HepG2 (cell line): ENCODE measurements at regions not wholly inside any gene's neighbourhood (a gene's known extent, or its start where the extent isn't known, plus 50 kb on each side); places are given as distances from the start of the nearest gene placed in this dataset.

Source experiments
- ATAC-seq: fragments of 200-7000 bp; cut with Tn5 transposase; 3 replicates; pipeline ENCODE4 v1.9.1; 2020; ENCODE audit warnings: mild to moderate bottlenecking, moderate library complexity
- BruUV-seq: library from RNA; stranded (reverse); fragments of 400-500 nt; replicated peaks from 2 replicates; lab custom pipeline; 2021; lab: Mats Ljungman, UMichigan
- CTCF ChIA-PET: fragments of 300-600 bp; formaldehyde crosslinking; extraction: SDS; loops from one replicate; lab custom pipeline; 2021; ENCODE audit warnings: low total read pairs, inconsistent platforms, low intra/inter-chr PET ratio; lab: Yijun Ruan, JAX
- POLR2A ChIA-PET: fragments of 350-600 bp; sonication (Branson Sonifier 250); formaldehyde crosslinking; loops from one replicate; lab custom pipeline; 2020; ENCODE audit warnings: antibody characterized with exemption, inconsistent platforms; lab: Yijun Ruan, JAX
- DNase-seq: peaks from one replicate; pipeline ENCODE4 v3.0.0-alpha.2; 2015; ENCODE audit warnings: low spot score
- FAIRE-seq: peaks from 3 replicates; lab custom pipeline; 2011; peaks lifted over from hg19 to GRCh38; lab: Jason Lieb, UNC
- H2AFZ ChIP-seq: one replicate; pipeline ENCODE4 v1.6.1; 2011; ENCODE audit warnings: low read length, inconsistent platforms
- H3K27ac ChIP-seq: fragments of 300-600 bp; 3 replicates; pipeline ENCODE4 v1.8.0; 2011; ENCODE audit warnings: mixed run types, mild to moderate bottlenecking, mixed read lengths, low read length, inconsistent platforms; ENCODE audit not compliant: insufficient read depth; ENCODE audit errors: extremely low read length
- H3K27me3 ChIP-seq, 2 experiments: fragments of 200-600 bp in 1 of 2; 2 replicates in 1 of 2; 3 replicates in 1 of 2; pipeline versions ENCODE4 v1.6.0 to v1.8.0; 2011; ENCODE audit warnings: low read length in 2 of 2, mild to moderate bottlenecking in 2 of 2, moderate library complexity in 2 of 2, inconsistent platforms in 1 of 2; ENCODE audit not compliant: insufficient read depth in 2 of 2, control insufficient read depth in 1 of 2
- H3K36me3 ChIP-seq, 2 experiments: fragments of 200-600 bp in 1 of 2; replicated peaks in 1 of 2; 2 replicates in 1 of 2; 3 replicates in 1 of 2; pipeline versions ENCODE4 v1.5.1 to v1.8.0; 2011; ENCODE audit warnings: low read length in 2 of 2, inconsistent platforms in 1 of 2; ENCODE audit not compliant: insufficient read depth in 2 of 2, control insufficient read depth in 1 of 2
- H3K4me1 ChIP-seq: 2 replicates; pipeline ENCODE4 v1.5.1; 2012; ENCODE audit warnings: low read length, inconsistent platforms; ENCODE audit not compliant: insufficient read depth
- H3K4me2 ChIP-seq: 2 replicates; pipeline ENCODE4 v1.6.0; 2011; ENCODE audit warnings: low read depth, low read length, inconsistent platforms
- H3K4me3 ChIP-seq, 3 experiments: fragments of 200-600 bp in 1 of 3; sonication (generic), shearing (Covaris generic) in 1 of 3; replicated peaks in 1 of 3; 2 replicates each; pipeline ENCODE4 v1.5.1; 2011 to 2016; ENCODE audit warnings: low read length in 3 of 3, inconsistent platforms in 2 of 3, low read depth in 2 of 3, mild to moderate bottlenecking in 2 of 3, control low read depth in 1 of 3, mixed read lengths in 1 of 3; ENCODE audit not compliant: insufficient read depth in 1 of 3
- H3K79me2 ChIP-seq: one replicate; pipeline ENCODE4 v1.6.1; 2011; ENCODE audit warnings: low read length, inconsistent platforms; ENCODE audit not compliant: insufficient read depth
- H3K9ac ChIP-seq: 2 replicates; pipeline ENCODE4 v1.6.0; 2011; ENCODE audit warnings: mild to moderate bottlenecking, low read depth, low read length, inconsistent platforms; ENCODE audit not compliant: insufficient read depth
- H3K9me3 ChIP-seq: 2 replicates; pipeline ENCODE4 v1.5.1; 2012; ENCODE audit warnings: mild to moderate bottlenecking, low read length
- H4K20me1 ChIP-seq: 2 replicates; pipeline ENCODE4 v1.6.0; 2011; ENCODE audit warnings: inconsistent platforms, mild to moderate bottlenecking, low read length, moderate library complexity; ENCODE audit not compliant: insufficient read depth
- BCL6 ChIP-seq: IDR thresholded peaks from 2 replicates; pipeline ENCODE4 v1.6.1; 2016; ENCODE audit warnings: missing genetic modification reagents, missing compliant biosample characterization
- FLYWCH1 ChIP-seq: sonication (generic); formaldehyde crosslinking; IDR thresholded peaks from 2 replicates; pipeline ENCODE4 v1.8.1; 2023; ENCODE audit warnings: mild to moderate bottlenecking, missing genetic modification reagents
- GATA4 ChIP-seq: sonication (generic); IDR thresholded peaks from 2 replicates; pipeline ENCODE4 v1.6.1; 2016; ENCODE audit warnings: antibody characterized with exemption, low read depth, borderline replicate concordance
- HNRNPUL1 ChIP-seq: fragments of 200-400 bp; formaldehyde crosslinking; IDR thresholded peaks from 2 replicates; pipeline ENCODE4 v1.6.1; 2017; ENCODE audit warnings: low read depth, mild to moderate bottlenecking, low read length, moderate library complexity
- MBD4 ChIP-seq: IDR thresholded peaks from 2 replicates; pipeline ENCODE4 v1.6.1; 2012; ENCODE audit warnings: low read length, inconsistent platforms, borderline replicate concordance
- MIER3 ChIP-seq: IDR thresholded peaks from 2 replicates; pipeline ENCODE4 v1.6.1; 2016; ENCODE audit warnings: missing compliant biosample characterization, borderline replicate concordance
- RFX3 ChIP-seq: IDR thresholded peaks from 2 replicates; pipeline ENCODE4 v1.6.1; 2016; ENCODE audit warnings: missing biosample characterization, missing genetic modification reagents
- SALL1 ChIP-seq: sonication (generic); formaldehyde crosslinking; IDR thresholded peaks from 2 replicates; pipeline ENCODE4 v1.8.0; 2022; ENCODE audit warnings: mild to moderate bottlenecking, missing genetic modification reagents
- SIN3A ChIP-seq: IDR thresholded peaks from 2 replicates; pipeline ENCODE4 v1.6.1; 2011; ENCODE audit warnings: low read depth, mild to moderate bottlenecking, control low read depth, low read length, borderline replicate concordance
- SNAPC2 ChIP-seq: sonication (generic); formaldehyde crosslinking; IDR thresholded peaks from 2 replicates; pipeline ENCODE4 v1.8.1; 2022; ENCODE audit warnings: mild to moderate bottlenecking, missing genetic modification reagents
- SP2 ChIP-seq: sonication (generic); formaldehyde crosslinking; IDR thresholded peaks from 2 replicates; pipeline ENCODE4 v1.5.1; 2020; ENCODE audit warnings: mild to moderate bottlenecking, missing genetic modification reagents
- YEATS4 ChIP-seq: sonication (generic); formaldehyde crosslinking; IDR thresholded peaks from 2 replicates; pipeline ENCODE4 v1.4.0; 2020; ENCODE audit warnings: missing genetic modification reagents, borderline replicate concordance
- ZC3H4 ChIP-seq: sonication (generic); formaldehyde crosslinking; IDR thresholded peaks from 2 replicates; pipeline ENCODE4 v1.4.0; 2020; ENCODE audit warnings: missing genetic modification reagents, borderline replicate concordance
- ZKSCAN5 ChIP-seq: sonication (generic); formaldehyde crosslinking; IDR thresholded peaks from 2 replicates; pipeline ENCODE4 v1.5.1; 2020; ENCODE audit warnings: mild to moderate bottlenecking, missing genetic modification reagents
- ZSCAN22 ChIP-seq: sonication (generic); formaldehyde crosslinking; IDR thresholded peaks from 2 replicates; pipeline ENCODE4 v1.4.0; 2020; ENCODE audit warnings: mild to moderate bottlenecking, missing genetic modification reagents
- WGBS: methylation state at CpG from one replicate; pipeline ENCODE4 v1.1.6; 2017; ENCODE audit warnings: low lambda C conversion rate; 5-methylcytosine and 5-hydroxymethylcytosine counted together
- in situ Hi-C: cut with HindIII; loops from 2 replicates; pipeline ENCODE4 v1.10.0; 2017; ENCODE audit warnings: low pct_unique_long_range_greater_than_20kb; ENCODE audit not compliant: extremely low pct_ligation_motif_present
- intact Hi-C: fragments of 100-400 bp; cut with micrococcal nuclease; formaldehyde crosslinking; loops from one replicate; pipeline ENCODE4 v1.10.0; 2022; ENCODE audit not compliant: unreplicated experiment
- TF ChIP-seq, protein P1 (sequence below): IDR thresholded peaks from 2 replicates; pipeline ENCODE4 v1.6.1; 2016; ENCODE audit warnings: missing compliant biosample characterization, missing genetic modification reagents, borderline replicate concordance
- TF ChIP-seq, protein P2 (sequence below): sonication (generic); formaldehyde crosslinking; IDR thresholded peaks from 2 replicates; pipeline ENCODE4 v1.5.1; 2020; ENCODE audit warnings: mild to moderate bottlenecking, moderate library complexity, missing genetic modification reagents
- TF ChIP-seq, protein P3 (sequence below): sonication (generic); IDR thresholded peaks from 2 replicates; pipeline ENCODE4 v1.6.1; 2016; ENCODE audit warnings: low read depth, borderline replicate concordance
- TF ChIP-seq, protein P4 (sequence below): sonication (generic); formaldehyde crosslinking; IDR thresholded peaks from 2 replicates; pipeline ENCODE4 v1.8.0; 2022; ENCODE audit warnings: missing genetic modification reagents, mild to moderate bottlenecking, inconsistent platforms, borderline replicate concordance

DNA sequence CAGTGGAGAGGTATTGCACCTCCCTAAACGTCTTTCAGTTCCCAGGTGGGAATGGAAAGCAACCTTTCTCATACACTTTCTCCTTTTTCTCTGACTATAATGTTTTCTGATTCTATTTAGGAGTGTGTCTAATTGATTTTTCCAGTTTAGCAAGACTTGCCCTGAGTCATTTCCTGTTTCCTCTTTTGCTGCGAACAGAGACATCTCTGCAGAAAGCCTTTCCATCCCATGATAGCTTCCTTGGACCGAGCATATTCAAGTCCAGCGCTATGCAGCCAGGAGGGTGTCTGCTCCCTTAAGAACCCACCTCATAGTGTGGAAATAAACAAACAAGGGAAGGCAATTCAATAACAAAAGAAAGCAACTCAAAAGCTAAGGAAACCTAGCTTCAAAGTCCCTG is 60.0 kb upstream of the CDH6 start:
- Histone ChIP-seq H3K79me2 (no peaks in the 10 kb centered on the region), H3K4me2 (no peak overlapping the region), H3K9ac (no peak overlapping the region), H3K27me3 (no peaks in the 10 kb centered on the region; a peak in 1 of 5 replicates), H3K9me3 (no peaks in the 10 kb centered on the region), H2AFZ (no peak overlapping the region)
- 4% methylated on average over 4 of the region's 4 CpGs for WGBS
- no TSS peak for BruUV-seq
- intact Hi-C loops, result no loop called here
- no peak for FAIRE-seq
- in situ Hi-C loops, result no loop called here
- TF ChIP-seq, protein P1, sequence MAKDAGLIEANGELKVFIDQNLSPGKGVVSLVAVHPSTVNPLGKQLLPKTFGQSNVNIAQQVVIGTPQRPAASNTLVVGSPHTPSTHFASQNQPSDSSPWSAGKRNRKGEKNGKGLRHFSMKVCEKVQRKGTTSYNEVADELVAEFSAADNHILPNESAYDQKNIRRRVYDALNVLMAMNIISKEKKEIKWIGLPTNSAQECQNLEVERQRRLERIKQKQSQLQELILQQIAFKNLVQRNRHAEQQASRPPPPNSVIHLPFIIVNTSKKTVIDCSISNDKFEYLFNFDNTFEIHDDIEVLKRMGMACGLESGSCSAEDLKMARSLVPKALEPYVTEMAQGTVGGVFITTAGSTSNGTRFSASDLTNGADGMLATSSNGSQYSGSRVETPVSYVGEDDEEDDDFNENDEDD, result no peak
- TF ChIP-seq, protein P2, sequence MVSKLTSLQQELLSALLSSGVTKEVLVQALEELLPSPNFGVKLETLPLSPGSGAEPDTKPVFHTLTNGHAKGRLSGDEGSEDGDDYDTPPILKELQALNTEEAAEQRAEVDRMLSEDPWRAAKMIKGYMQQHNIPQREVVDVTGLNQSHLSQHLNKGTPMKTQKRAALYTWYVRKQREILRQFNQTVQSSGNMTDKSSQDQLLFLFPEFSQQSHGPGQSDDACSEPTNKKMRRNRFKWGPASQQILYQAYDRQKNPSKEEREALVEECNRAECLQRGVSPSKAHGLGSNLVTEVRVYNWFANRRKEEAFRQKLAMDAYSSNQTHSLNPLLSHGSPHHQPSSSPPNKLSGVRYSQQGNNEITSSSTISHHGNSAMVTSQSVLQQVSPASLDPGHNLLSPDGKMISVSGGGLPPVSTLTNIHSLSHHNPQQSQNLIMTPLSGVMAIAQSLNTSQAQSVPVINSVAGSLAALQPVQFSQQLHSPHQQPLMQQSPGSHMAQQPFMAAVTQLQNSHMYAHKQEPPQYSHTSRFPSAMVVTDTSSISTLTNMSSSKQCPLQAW (CRISPR knock-in tag), result no peak
- TF ChIP-seq SNAPC2 (CRISPR knock-in tag), result no peak
- no peak for TF ChIP-seq YEATS4
- no peak for TF ChIP-seq MBD4
- TF ChIP-seq HNRNPUL1, result no peak
- TF ChIP-seq ZSCAN22 (CRISPR knock-in tag), result no peak
- no peak for TF ChIP-seq FLYWCH1
- TF ChIP-seq MIER3 (CRISPR knock-in tag), result no peak
- TF ChIP-seq, protein P3, sequence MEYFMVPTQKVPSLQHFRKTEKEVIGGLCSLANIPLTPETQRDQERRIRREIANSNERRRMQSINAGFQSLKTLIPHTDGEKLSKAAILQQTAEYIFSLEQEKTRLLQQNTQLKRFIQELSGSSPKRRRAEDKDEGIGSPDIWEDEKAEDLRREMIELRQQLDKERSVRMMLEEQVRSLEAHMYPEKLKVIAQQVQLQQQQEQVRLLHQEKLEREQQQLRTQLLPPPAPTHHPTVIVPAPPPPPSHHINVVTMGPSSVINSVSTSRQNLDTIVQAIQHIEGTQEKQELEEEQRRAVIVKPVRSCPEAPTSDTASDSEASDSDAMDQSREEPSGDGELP, result no peak
- no peak for TF ChIP-seq SALL1 (CRISPR knock-in tag)
- no peak for TF ChIP-seq RFX3
- TF ChIP-seq BCL6 (CRISPR knock-in tag), result no peak
- TF ChIP-seq ZKSCAN5 (CRISPR knock-in tag), result no peak
- no peak for TF ChIP-seq SP2 (CRISPR knock-in tag)
- no peak for TF ChIP-seq GATA4
- TF ChIP-seq, protein P4, sequence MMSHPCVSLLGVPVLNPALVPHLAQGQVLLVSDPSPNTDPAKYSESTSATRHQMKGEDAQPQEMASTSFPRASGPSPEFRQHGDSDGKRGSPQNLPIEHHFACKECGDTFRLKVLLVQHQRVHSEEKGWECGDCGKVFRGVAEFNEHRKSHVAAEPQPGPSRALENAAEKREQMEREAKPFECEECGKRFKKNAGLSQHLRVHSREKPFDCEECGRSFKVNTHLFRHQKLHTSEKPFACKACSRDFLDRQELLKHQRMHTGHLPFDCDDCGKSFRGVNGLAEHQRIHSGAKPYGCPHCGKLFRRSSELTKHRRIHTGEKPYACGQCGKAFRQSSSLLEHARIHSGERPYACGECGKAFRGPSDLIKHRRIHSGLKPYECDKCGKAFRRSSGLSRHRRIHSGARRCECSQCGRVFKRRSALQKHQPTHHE, result no peak
- no peak for TF ChIP-seq SIN3A
- TF ChIP-seq ZC3H4, result no peak
- TF ChIP-seq, all 625 proteins: peak for 0
- Histone ChIP-seq H4K20me1 (no peaks in the 10 kb centered on the region), H3K36me3 (no peaks in the 10 kb centered on the region), H3K27ac (no peak overlapping the region), H3K4me1 (no peaks in the 10 kb centered on the region), H3K4me3 (no peak overlapping the region)
- ATAC-seq, result no peak
- ChIA-PET CTCF (no interaction called here), POLR2A (no interaction called here)
- DNase-seq, result no peak
